Activated T-cell treated with anti-CD3 and anti-CD28 coated beads, Interleukin-2, amount 50 U/mL, for 48 hours (primary cell): ENCODE measurements at regions not wholly inside any gene's neighbourhood (a gene's known extent, or its start where the extent isn't known, plus 50 kb on each side); places are given as distances from the start of the nearest gene placed in this dataset.

Experiments
- DNase-seq, 2 experiments: peaks; one replicate each; pipeline ENCODE4 v3.0.0-alpha.2; 2020

- no peak for DNase-seq
These were observed 322.0 kb upstream of the SOX11 start for GRCh38 chr2:5370158-5370557.

GRCh38 chr2:5372141-5372540, 320.0 kb upstream of the SOX11 start:
- DNase-seq, result no peak

GRCh38 chr2:5373200-5373599, 319.0 kb upstream of the SOX11 start:
- no peak for DNase-seq

- no peak for DNase-seq
These were observed 317.4 kb upstream of the SOX11 start for GRCh38 chr2:5374762-5375161.

GRCh38 chr2:5377323-5377722, 314.9 kb upstream of the SOX11 start:
- DNase-seq, result no peak

- DNase-seq, result no peak
These were observed 312.4 kb upstream of the SOX11 start for GRCh38 chr2:5379811-5380210.

- no peak for DNase-seq
These were observed 306.6 kb upstream of the SOX11 start for GRCh38 chr2:5385596-5385995.

GRCh38 chr2:5387406-5387805, 304.8 kb upstream of the SOX11 start:
- no peak for DNase-seq

- no peak for DNase-seq
These were observed 302.4 kb upstream of the SOX11 start for GRCh38 chr2:5389740-5390139.

GRCh38 chr2:5391362-5391761, 300.8 kb upstream of the SOX11 start:
- DNase-seq, result no peak

- no peak for DNase-seq
These were observed 299.5 kb upstream of the SOX11 start for GRCh38 chr2:5392658-5393057.

GRCh38 chr2:5393474-5393873, 298.7 kb upstream of the SOX11 start:
- no peak for DNase-seq

GRCh38 chr2:5394223-5394622, 298.0 kb upstream of the SOX11 start:
- DNase-seq, result no peak

GRCh38 chr2:5401115-5401657, 291.0 kb upstream of the SOX11 start:
- no peak for DNase-seq

- no peak for DNase-seq
These were observed 288.8 kb upstream of the SOX11 start for GRCh38 chr2:5403392-5403791.

- no peak for DNase-seq
These were observed 282.2 kb upstream of the SOX11 start for GRCh38 chr2:5409898-5410381.

- DNase-seq, result no peak
These were observed 281.0 kb upstream of the SOX11 start for GRCh38 chr2:5410991-5411700.

GRCh38 chr2:5412001-5412400, 280.2 kb upstream of the SOX11 start:
- DNase-seq, result no peak

- DNase-seq, result no peak
These were observed 258.3 kb upstream of the SOX11 start for GRCh38 chr2:5433855-5434254.

GRCh38 chr2:5437375-5437774, 254.8 kb upstream of the SOX11 start:
- no peak for DNase-seq

GRCh38 chr2:5440174-5440573, 252.0 kb upstream of the SOX11 start:
- no peak for DNase-seq

GRCh38 chr2:5442736-5443135, 249.4 kb upstream of the SOX11 start:
- no peak for DNase-seq

- DNase-seq, result no peak
These were observed 248.0 kb upstream of the SOX11 start for GRCh38 chr2:5444168-5444567.

- DNase-seq, result no peak
These were observed 247.3 kb upstream of the SOX11 start for GRCh38 chr2:5444854-5445253.

- no peak for DNase-seq
These were observed 242.3 kb upstream of the SOX11 start for GRCh38 chr2:5449867-5450266.
